Hepatocyte (in vitro differentiated cells): ENCODE measurements at regions not wholly inside any gene's neighbourhood (a gene's known extent, or its start where the extent isn't known, plus 50 kb on each side); places are given as distances from the start of the nearest gene placed in this dataset.

Experiments used
- DNase-seq: peaks from one replicate; pipeline ENCODE4 v3.0.0-alpha.2; 2016; ENCODE audit warnings: low spot score
- H2AFZ ChIP-seq: fragments of 200-600 bp; sonication (generic); 2 replicates; pipeline ENCODE4 v1.6.0; 2016; ENCODE audit warnings: antibody characterized with exemption, mild to moderate bottlenecking
- H3K27ac ChIP-seq: fragments of 200-600 bp; sonication (generic); 2 replicates; pipeline ENCODE4 v1.5.1; 2016; ENCODE audit warnings: mild to moderate bottlenecking
- H3K27me3 ChIP-seq: fragments of 200-600 bp; sonication (generic); 2 replicates; pipeline ENCODE4 v1.6.1; 2016
- H3K36me3 ChIP-seq: fragments of 200-600 bp; sonication (generic); replicated peaks from 2 replicates; pipeline ENCODE4 v1.5.1; 2016; ENCODE audit warnings: low read depth; ENCODE audit not compliant: insufficient read depth
- H3K4me1 ChIP-seq: fragments of 200-600 bp; sonication (generic); 2 replicates; pipeline ENCODE4 v1.5.1; 2016; ENCODE audit warnings: mild to moderate bottlenecking, moderate library complexity; ENCODE audit not compliant: insufficient read depth
- H3K4me2 ChIP-seq: fragments of 200-600 bp; sonication (generic); 2 replicates; pipeline ENCODE4 v1.6.0; 2016
- H3K4me3 ChIP-seq: fragments of 200-600 bp; sonication (generic); 2 replicates; pipeline ENCODE4 v1.5.1; 2016; ENCODE audit warnings: mild to moderate bottlenecking
- H3K79me2 ChIP-seq: fragments of 200-600 bp; sonication (generic); 2 replicates; pipeline ENCODE4 v1.6.0; 2017; ENCODE audit warnings: mild to moderate bottlenecking
- H3K9me2 ChIP-seq: fragments of 200-600 bp; sonication (generic); replicated peaks from 2 replicates; pipeline ENCODE4 v1.6.0; 2017; ENCODE audit warnings: mild to moderate bottlenecking; ENCODE audit not compliant: insufficient read depth
- H3K9me3 ChIP-seq: fragments of 200-600 bp; sonication (generic); 2 replicates; pipeline ENCODE4 v1.5.1; 2016; ENCODE audit warnings: low read depth, mild to moderate bottlenecking
- H4K20me1 ChIP-seq: fragments of 200-600 bp; sonication (generic); 2 replicates; pipeline ENCODE4 v1.6.0; 2016; ENCODE audit warnings: mild to moderate bottlenecking; ENCODE audit not compliant: insufficient read depth, poor library complexity, severe bottlenecking
- CTCF ChIP-seq: fragments of 200-600 bp; sonication (generic); IDR thresholded peaks from 2 replicates; pipeline ENCODE4 v1.5.1; 2016; ENCODE audit warnings: antibody characterized with exemption, mild to moderate bottlenecking; ENCODE audit not compliant: poor library complexity
- EZH2 ChIP-seq: fragments of 200-600 bp; sonication (generic); IDR thresholded peaks from 2 replicates; pipeline ENCODE4 v1.6.1; 2016; ENCODE audit warnings: antibody characterized with exemption, mild to moderate bottlenecking, borderline replicate concordance
- EZH2phosphoT487 ChIP-seq: fragments of 200-600 bp; sonication (generic); IDR thresholded peaks from one replicate; pipeline ENCODE4 v1.6.1; 2018; ENCODE audit warnings: antibody characterized with exemption, mild to moderate bottlenecking, low read depth, moderate library complexity; ENCODE audit not compliant: unreplicated experiment, severe bottlenecking
- WGBS: methylation state at CpG from one replicate; pipeline ENCODE4 v1.1.6; 2016; ENCODE audit warnings: low lambda C conversion rate; ENCODE audit errors: missing lambda C conversion rate; 5-methylcytosine and 5-hydroxymethylcytosine counted together

DNA sequence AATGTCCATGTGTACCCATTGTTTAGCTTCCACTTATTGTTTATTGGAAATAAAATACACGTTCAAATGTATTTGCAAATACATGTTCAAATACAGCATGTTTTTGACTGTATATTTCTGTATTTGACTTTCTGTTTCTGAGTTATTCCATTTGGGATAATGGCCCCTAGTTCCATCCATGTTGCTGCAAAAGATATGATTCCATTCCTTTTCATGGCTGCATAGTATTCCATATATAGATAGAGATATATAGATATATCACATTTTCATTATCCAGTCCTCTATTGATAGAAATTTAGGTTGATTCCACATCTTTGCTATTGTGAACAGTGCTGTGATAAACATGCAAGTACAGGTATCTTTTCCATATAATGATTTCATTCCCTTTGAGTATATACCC, 241.4 kb upstream of the SOX2 start:
- Histone ChIP-seq H3K9me2 (no peaks in the 10 kb centered on the region), H3K4me1 (no peaks in the 10 kb centered on the region), H4K20me1 (no peaks in the 10 kb centered on the region), H3K9me3 (no peaks in the 10 kb centered on the region), H2AFZ (no peak overlapping the region), H3K27me3 (no peaks in the 10 kb centered on the region), H3K4me2 (no peak overlapping the region), H3K27ac (no peak overlapping the region), H3K79me2 (no peaks in the 10 kb centered on the region), H3K4me3 (no peak overlapping the region), H3K36me3 (no peaks in the 10 kb centered on the region)
- 100% methylated on average over 1 of the region's 1 CpG for WGBS
- DNase-seq: no peak
- TF ChIP-seq EZH2phosphoT487 (no peak), CTCF (no peak), EZH2 (no peak)

DNA sequence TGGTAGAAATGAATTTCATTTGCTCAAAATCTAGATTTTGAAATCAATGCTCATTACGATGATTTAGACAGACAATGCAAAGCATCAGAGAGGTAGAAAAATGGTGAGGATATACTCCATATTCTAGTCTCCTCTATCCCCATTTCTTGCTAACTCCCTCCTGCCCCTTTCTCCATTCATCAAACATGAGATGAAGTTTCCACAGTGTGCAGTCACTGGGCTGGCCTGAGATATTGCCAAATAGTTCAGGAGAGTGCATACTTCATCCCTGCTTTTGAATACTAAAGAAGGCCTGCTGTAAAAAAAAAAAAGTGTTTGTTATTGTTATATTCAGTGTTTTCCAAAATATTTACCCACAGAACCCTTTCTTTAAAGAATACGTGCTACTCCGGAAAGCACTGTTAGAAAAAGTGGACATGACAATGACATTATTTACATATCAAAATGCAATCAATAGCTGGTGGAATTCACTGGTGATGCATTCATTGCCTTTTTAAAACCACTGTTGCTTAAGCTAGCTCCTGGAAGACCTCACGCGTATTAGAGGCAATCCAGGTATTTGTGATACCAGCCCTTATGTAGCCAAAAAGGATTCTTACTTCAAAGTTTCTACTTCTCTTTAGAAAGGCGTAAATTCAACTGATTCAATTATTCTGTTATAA, 247.6 kb upstream of the SOX2 start:
- WGBS: 77% methylated on average over 6 of the region's 6 CpGs
- DNase-seq: no peak
- H4K20me1 ChIP-seq: no peaks in the 10 kb centered on the region
- no peaks in the 10 kb centered on the region for H3K9me3 ChIP-seq
- no peak overlapping the region for H2AFZ ChIP-seq
- TF ChIP-seq EZH2 (no peak), EZH2phosphoT487 (no peak), CTCF (no peak)
- no peak overlapping the region for H3K27ac ChIP-seq
- H3K9me2 ChIP-seq: no peaks in the 10 kb centered on the region
- no peaks in the 10 kb centered on the region for H3K4me1 ChIP-seq
- H3K79me2 ChIP-seq: no peaks in the 10 kb centered on the region
- H3K27me3 ChIP-seq: no peaks in the 10 kb centered on the region
- no peak overlapping the region for H3K4me3 ChIP-seq
- H3K36me3 ChIP-seq: no peaks in the 10 kb centered on the region
- no peak overlapping the region for H3K4me2 ChIP-seq

DNA sequence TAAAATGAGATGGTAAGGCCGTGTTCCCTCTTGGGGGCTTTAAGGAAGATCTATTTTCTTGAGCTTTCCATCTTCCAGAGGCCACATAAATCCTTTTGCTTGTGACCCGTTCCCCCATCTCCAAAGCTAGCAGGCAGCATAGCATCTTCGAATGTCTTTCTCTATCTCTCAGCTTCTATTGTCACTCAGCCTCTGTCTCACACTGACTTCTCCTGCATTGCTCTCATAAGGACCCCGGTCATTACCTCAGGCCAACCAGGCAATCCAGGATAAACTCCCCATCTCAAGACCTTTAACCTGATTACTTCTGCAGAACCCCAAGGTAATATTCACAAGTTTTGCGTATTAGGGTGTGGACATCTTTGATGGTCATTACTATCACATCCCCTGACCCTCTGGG, 250.3 kb upstream of the SOX2 start:
- Histone ChIP-seq H4K20me1 (no peaks in the 10 kb centered on the region), H3K4me1 (no peaks in the 10 kb centered on the region), H2AFZ (no peak overlapping the region), H3K79me2 (no peaks in the 10 kb centered on the region), H3K36me3 (no peaks in the 10 kb centered on the region), H3K9me3 (no peaks in the 10 kb centered on the region), H3K4me2 (no peak overlapping the region), H3K27me3 (no peaks in the 10 kb centered on the region), H3K27ac (no peak overlapping the region), H3K4me3 (no peak overlapping the region), H3K9me2 (no peaks in the 10 kb centered on the region)
- no peak for DNase-seq
- TF ChIP-seq EZH2 (no peak), CTCF (no peak), EZH2phosphoT487 (no peak)
- WGBS: 92% methylated on average over 5 of the region's 5 CpGs

DNA sequence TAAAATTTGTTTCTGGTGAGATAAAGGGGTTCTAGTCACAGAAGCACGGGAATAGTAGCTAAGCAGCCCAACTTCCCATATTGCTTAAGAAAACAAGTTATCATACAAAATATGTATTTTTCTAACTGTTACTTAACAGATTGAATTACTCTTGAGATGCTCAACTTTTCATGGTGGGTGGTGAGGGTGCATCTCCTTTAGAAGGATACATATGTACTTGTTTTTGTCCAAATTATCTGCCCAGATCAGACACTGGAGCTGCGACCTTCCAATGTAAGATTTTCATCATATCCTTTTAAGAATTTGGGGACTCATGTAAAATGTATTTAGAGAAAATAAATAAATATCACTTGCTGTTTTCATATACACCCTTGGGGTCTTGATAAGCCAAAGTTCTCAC, 252.2 kb upstream of the SOX2 start:
- H3K9me2 ChIP-seq: no peaks in the 10 kb centered on the region
- no peak overlapping the region for H3K27ac ChIP-seq
- H3K4me2 ChIP-seq: no peak overlapping the region
- no peaks in the 10 kb centered on the region for H3K4me1 ChIP-seq
- no peak overlapping the region for H2AFZ ChIP-seq
- no peak for DNase-seq
- no peaks in the 10 kb centered on the region for H4K20me1 ChIP-seq
- H3K9me3 ChIP-seq: no peaks in the 10 kb centered on the region
- H3K4me3 ChIP-seq: no peak overlapping the region
- H3K36me3 ChIP-seq: no peaks in the 10 kb centered on the region
- H3K27me3 ChIP-seq: no peaks in the 10 kb centered on the region
- no peaks in the 10 kb centered on the region for H3K79me2 ChIP-seq
- WGBS: 94% methylated on average over 2 of the region's 2 CpGs
- no peak for TF ChIP-seq EZH2
- TF ChIP-seq CTCF: no peak
- TF ChIP-seq EZH2phosphoT487: no peak
